ENCODE measurements at regions not wholly inside any gene's neighbourhood (a gene's known extent, or its start where the extent isn't known, plus 50 kb on each side); places are given as distances from the start of the nearest gene placed in this dataset.
"Not testable (repeated sequence)": the region's sequence is repeated elsewhere in the genome, so short reads cannot be mapped to it uniquely, and the experiment has no call there.

DNA sequence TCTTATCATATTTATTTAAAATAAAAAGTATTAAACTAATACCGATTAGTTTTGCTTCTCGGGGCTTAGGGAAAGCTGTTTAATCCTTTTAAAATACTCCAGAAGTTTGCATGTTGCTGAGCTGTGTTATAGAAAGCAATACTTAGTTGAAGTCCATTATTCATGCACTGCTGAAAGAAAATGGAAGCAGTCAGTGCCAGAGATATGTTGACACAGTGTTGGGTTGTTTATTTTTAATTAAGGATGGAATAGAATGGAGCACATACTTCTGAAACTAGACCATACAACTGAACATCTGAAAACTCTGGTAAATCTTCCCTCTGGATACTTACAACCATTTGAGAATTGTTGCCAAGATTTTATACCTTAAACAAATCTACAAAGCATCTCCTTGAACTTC is 282.7 kb upstream of the CCDC179 start:
- DNase-seq (ENCODE audit: low spot score) = no peak

DNA sequence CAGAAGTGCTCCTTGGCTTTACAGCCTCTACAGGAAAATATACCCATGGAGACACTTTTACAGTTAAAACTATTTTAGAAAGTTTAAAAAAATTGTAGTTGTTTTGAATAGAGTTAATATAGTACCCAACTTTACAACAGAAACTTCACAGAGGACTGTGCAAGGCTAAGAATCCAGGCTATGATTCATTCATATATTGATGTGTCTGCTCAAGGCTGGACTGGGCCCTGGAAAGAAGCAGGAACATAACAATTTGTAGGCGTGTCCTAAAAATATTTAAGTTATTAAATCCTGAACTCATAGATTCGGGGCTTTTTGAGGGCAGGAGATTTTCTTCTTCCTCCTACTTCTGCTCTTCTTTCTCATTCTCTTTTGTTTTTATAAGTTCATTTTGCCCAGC is 291.5 kb upstream of the CCDC179 start:
- DNase-seq (ENCODE audit: low spot score) = no peak

- DNase-seq (ENCODE audit: low spot score) = no peak
These were observed 295.2 kb upstream of the CCDC179 start for GRCh38 chr11:23155503-23155902.

GRCh38 chr11:23164022-23164421 is 303.7 kb upstream of the CCDC179 start:
- DNase-seq (ENCODE audit: low spot score) = no peak

DNA sequence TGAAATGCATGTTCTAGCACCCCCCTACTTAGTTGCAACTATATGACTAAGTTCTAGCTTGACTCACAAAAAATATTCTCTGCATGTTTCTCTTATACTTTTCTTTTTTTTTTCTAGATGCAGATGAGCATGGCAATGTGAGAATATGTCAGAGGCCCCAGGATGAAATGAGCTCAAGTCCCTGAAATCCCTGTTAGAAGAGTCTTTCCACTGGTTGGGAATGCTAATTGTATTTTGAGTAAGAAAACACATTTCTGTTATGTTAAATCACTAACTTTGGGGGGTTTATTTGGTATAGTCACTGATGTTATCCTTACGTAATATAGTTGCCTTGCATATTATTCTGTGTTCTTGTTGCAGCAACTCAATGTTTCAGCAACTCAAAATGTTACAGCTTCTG is 306.1 kb upstream of the CCDC179 start:
- DNase-seq (ENCODE audit: low spot score) = no peak

GRCh38 chr11:23179609-23180008 is 319.3 kb upstream of the CCDC179 start:
- no peak for DNase-seq (ENCODE audit: low spot score)

- DNase-seq (ENCODE audit: low spot score) = no peak
These were observed 320.9 kb upstream of the CCDC179 start for GRCh38 chr11:23181022-23181807.

- DNase-seq (ENCODE audit: low spot score) = no peak
These were observed 332.0 kb upstream of the CCDC179 start for GRCh38 chr11:23192256-23192655.

DNA sequence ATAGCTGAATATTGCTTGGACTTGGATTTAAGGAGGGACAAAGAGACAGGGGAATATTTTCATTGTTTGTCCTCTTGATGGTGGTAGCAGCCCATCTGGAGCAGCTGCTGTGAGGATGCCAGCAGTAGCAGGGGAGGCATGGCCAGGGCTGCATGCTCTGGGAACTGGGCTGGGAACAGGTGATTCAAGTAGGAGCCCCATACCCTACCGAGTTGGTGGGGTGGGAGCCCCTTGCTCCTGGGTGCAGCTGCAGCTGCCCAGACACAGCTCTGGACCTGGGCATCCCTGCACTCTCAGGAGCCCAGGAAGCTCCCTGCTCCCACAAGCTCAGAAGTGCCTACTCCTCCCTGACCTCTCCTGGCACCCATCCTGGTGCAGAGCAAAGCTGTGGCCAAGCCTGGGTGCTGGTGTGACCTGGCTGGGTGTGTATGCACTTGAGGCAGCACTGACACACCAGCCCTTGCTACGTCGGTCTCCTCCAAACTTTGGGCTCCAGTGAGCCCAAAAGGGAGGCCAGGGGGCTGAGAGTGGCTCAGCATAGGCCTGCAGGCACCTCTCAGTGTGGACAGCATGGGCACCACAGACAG is 341.8 kb upstream of the CCDC179 start:
- no peak for DNase-seq (ENCODE audit: low spot score)

DNA sequence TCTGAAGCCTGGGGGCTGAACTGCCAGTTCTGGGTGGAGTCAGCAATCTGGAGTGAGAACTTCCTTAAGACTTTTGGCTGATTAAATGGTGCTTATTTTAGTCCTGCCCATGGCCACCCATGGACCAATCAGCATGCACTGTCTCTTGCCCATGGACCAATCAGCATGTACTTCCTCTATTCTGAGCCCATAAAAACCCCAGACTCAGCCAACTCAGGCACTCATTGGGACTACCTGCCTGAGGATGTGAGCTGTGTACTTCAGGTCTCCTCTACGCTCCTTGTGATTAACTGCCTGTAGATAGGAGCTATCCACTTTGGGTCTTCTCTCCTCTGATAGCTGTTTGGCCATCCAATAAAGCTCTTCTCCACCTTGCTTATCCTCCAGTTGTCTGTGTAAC is 342.3 kb upstream of the CCDC179 start:
- DNase-seq (ENCODE audit: low spot score) = no peak

- no peak for DNase-seq (ENCODE audit: low spot score)
These were observed 345.0 kb upstream of the CCDC179 start for GRCh38 chr11:23205156-23205871.

DNA sequence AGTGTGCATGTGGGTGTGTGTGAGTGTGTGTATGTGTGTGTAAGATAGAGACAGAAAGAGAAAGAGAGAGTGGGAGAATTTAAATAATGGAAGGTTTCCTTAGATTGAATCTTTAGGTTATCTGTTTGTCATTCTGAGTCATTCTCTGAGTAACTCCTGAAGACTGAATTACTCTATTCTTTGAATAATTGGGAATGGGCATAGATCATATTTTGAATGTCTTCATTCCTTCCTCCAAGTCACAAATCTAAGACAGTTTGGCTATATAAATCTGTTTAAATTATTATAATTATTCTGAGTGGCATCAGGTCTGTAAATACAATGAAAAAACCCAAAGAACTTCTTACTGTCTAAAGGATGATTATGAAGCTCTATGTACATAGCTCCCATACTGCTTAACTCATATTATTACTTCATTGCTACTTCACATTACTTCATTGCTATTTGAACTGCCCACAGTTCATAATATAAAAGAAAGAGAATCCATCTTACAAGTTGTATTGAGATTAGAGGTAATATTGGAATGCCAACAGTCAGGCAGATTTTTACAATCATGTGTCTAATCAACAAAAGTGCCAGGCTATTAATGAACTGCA is 346.6 kb upstream of the CCDC179 start:
- no peak for DNase-seq (ENCODE audit: low spot score)

DNA sequence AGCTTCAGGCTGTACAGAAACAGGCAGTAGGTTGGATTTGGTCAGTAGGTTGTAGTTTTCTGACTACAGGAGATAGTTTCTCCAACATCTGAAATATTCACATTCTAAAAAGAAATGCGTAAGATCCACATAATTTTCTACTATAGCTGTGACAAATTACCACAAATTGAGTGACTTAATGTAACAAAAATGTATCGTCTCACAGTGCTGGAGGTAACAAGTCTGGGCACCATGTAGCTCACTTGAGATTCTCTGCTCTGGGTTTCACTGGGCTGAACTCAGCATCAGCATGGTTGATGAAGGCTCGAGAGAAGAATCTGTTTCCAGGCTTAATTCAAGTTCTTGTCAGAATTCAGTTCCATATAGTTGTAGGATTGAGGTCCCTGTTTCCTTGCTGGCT is 350.9 kb upstream of the CCDC179 start:
- DNase-seq (ENCODE audit: low spot score) = no peak

DNA sequence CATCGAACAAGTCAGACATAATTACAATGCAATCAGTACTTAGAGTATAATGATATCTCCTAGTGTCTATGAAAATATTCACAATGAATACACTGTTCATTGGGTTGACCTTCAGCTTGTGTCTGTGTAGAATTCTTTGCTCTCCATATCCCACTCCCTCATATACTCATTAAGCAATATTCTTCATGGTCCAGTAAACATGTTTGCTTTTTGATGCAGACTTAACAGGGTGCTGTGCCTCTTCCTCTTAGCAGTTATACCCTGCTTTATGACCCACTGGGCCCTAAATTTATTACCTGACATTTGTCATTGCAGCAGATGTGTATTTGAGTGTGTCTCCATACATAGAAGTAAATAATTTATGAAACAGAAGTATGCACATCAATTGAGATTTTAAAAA is 352.5 kb upstream of the CCDC179 start:
- DNase-seq (ENCODE audit: low spot score) = no peak

DNA sequence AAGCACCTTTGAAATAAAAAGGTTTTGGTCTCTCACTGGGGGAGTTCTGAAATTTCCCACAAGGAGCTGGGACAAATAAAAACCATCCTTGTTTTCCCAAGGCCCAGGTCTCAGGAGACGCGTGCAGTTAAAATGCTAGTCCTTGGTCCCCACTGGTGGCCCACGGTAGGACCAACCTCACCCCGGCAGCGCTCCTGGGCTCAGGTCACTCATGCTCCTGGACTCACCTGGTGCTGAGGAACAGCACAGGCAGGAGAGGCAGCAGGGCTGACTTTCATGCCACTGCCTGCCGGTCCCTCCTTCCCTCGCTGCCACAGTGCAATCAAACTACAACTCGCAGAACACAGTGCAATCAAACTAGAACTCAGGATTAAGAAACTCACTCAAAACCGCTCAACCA is 356.8 kb upstream of the CCDC179 start:
- DNase-seq (ENCODE audit: low spot score) = no peak

GRCh38 chr11:23220086-23220485 is 359.8 kb upstream of the CCDC179 start:
- not testable (repeated sequence) for DNase-seq (ENCODE audit: low spot score)

- DNase-seq (ENCODE audit: low spot score) = no peak
These were observed 361.1 kb upstream of the CCDC179 start for GRCh38 chr11:23221366-23221765.

GRCh38 chr11:23226331-23227077 is 366.2 kb upstream of the CCDC179 start:
- DNase-seq (ENCODE audit: low spot score) = no peak

- no peak for DNase-seq (ENCODE audit: low spot score)
These were observed 366.8 kb upstream of the CCDC179 start for GRCh38 chr11:23227078-23227445.

GRCh38 chr11:23232652-23233051 is 372.4 kb upstream of the CCDC179 start:
- DNase-seq (ENCODE audit: low spot score) = no peak

- no peak for DNase-seq (ENCODE audit: low spot score)
These were observed 372.8 kb upstream of the CCDC179 start for GRCh38 chr11:23233075-23233474.
